ENCODE measurements at regions not wholly inside any gene's neighbourhood (a gene's known extent, or its start where the extent isn't known, plus 50 kb on each side); places are given as distances from the start of the nearest gene placed in this dataset.

DNA sequence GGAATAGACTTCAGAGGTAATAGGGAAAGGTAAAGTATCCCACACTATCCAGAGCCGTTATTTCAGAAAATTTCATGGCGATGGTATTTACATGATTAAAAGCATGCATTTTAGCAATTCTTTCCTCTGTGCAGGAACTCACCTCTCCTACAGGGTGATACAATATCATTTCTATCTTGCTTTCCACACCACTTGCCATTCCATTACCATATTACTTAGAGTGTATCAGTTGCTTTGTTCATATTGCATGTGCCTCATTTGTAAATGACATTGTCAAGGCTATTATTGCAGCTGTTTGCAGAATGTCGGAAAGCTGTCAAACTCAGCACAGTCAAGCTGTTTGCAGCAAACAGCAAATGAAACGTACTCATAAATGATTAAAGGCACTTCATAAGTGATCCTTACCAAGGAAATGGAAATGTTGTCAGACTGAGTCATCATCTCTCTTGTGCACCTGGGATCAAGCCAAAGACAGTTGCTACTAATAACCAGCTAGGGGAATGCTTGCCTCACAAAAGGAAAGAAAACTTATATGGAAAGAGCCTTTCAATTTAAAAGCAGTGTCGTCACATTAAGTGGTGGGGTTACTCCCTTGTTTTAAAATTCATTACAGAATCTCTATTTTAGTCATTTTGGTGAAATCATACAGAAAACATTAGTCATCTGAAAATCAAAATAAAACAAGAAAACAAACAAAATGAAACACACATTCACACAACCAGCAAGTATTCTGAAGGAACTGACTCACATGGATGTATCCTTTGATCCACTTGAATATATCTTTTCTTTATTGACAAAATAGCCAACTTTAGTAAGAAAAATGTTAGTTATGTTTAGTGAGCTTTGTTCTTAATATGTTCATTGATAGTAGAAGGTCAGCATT lies 1064.1 kb upstream of the CNTNAP5 start (continued):
- TF ChIP-seq, protein P1, sequence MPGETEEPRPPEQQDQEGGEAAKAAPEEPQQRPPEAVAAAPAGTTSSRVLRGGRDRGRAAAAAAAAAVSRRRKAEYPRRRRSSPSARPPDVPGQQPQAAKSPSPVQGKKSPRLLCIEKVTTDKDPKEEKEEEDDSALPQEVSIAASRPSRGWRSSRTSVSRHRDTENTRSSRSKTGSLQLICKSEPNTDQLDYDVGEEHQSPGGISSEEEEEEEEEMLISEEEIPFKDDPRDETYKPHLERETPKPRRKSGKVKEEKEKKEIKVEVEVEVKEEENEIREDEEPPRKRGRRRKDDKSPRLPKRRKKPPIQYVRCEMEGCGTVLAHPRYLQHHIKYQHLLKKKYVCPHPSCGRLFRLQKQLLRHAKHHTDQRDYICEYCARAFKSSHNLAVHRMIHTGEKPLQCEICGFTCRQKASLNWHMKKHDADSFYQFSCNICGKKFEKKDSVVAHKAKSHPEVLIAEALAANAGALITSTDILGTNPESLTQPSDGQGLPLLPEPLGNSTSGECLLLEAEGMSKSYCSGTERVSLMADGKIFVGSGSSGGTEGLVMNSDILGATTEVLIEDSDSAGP (CRISPR knock-in tag; IDR thresholded peaks at IDR 0.05) = no peak
- no peak for TF ChIP-seq ZNF778 (CRISPR knock-in tag; IDR thresholded peaks at IDR 0.05)

DNA sequence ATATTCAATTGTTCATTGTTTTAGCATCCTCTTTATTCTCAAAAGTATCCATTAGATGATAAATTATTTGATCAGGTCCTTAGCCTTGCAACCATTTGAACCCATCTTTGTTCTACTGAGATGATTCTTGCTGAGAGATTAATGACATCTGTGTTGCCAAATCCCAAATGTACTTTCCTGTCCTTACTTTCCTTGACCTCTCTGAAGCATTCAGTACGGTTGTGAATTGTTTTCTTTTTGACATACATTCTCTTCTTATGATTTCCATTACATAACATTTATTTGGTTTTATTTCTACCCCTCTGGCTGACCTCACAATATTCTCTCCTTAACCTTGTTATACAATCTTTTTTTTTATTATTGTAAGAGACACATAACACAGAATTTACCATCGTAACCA lies 1058.6 kb upstream of the CNTNAP5 start:
- H3K27ac ChIP-seq (ENCODE audit: extremely low read depth, low read depth, low read length) = no peak overlapping the region
- ATAC-seq (no peak), DNase-seq (ENCODE audit: extremely low read depth in 1 of 4, low spot score in 3 of 4) (no peak), FAIRE-seq (no peak)
- WGBS (ENCODE audit: insufficient coverage, low coverage, missing lambda C conversion rate) = 4% methylated on average over 2 of the region's 2 CpGs
- ChIA-PET CTCF (ENCODE audit: low intra/inter-chr PET ratio) (no interaction called here), POLR2A (no interaction called here)
- H3K36me3 ChIP-seq (ENCODE audit: control insufficient read depth, insufficient read depth, low read length) = no peaks in the 10 kb centered on the region
- H3K4me1 ChIP-seq (replicated peaks in 1 of 2; ENCODE audit: control insufficient read depth in 2 of 2, insufficient read depth in 2 of 2, low read length in 2 of 2) = no peaks in the 10 kb centered on the region
- H2AFZ ChIP-seq (ENCODE audit: low read depth, low read length) = no peak overlapping the region
- H3K9ac ChIP-seq (ENCODE audit: insufficient read depth in 1 of 2, low read depth in 2 of 2, low read length in 2 of 2) = no peak overlapping the region
- H3K27me3 ChIP-seq (ENCODE audit: control insufficient read depth in 2 of 2, insufficient read depth in 2 of 2, low read length in 2 of 2) = no peaks in the 10 kb centered on the region
- no peak for TF ChIP-seq ZNF12 (CRISPR knock-in tag; IDR thresholded peaks at IDR 0.05)
- TF ChIP-seq, protein P2, sequence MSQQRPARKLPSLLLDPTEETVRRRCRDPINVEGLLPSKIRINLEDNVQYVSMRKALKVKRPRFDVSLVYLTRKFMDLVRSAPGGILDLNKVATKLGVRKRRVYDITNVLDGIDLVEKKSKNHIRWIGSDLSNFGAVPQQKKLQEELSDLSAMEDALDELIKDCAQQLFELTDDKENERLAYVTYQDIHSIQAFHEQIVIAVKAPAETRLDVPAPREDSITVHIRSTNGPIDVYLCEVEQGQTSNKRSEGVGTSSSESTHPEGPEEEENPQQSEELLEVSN (IDR thresholded peaks at IDR 0.05; ENCODE audit: borderline replicate concordance in 1 of 2, extremely low read depth in 1 of 2, insufficient read depth in 1 of 2, insufficient read length in 1 of 2, low read depth in 1 of 2, low read length in 1 of 2, poor library complexity in 1 of 2, severe bottlenecking in 1 of 2) = no peak
- TF ChIP-seq ZC3H8 (IDR thresholded peaks at IDR 0.05) = no peak
- no peak for TF ChIP-seq KAT2B (IDR thresholded peaks at IDR 0.05; ENCODE audit: low read depth, low read length)
- no peak for TF ChIP-seq ZNF561 (CRISPR knock-in tag; conservative IDR thresholded peaks at IDR 0.05)
- TF ChIP-seq ZNF124 (CRISPR knock-in tag; IDR thresholded peaks at IDR 0.05) = no peak
- in situ Hi-C loops (cut with MboI) = no loop called here
- H3K9me1 ChIP-seq (ENCODE audit: control insufficient read depth, insufficient read depth, low read length) = no peaks in the 10 kb centered on the region
- H3K9me3 ChIP-seq (replicated peaks; ENCODE audit: control insufficient read depth, insufficient read depth, low read depth, low read length) = no peaks in the 10 kb centered on the region
- H3K4me3 ChIP-seq = no peak overlapping the region
- H3K4me2 ChIP-seq (ENCODE audit: insufficient read depth, low read length) = no peak overlapping the region
- H4K20me1 ChIP-seq (replicated peaks; ENCODE audit: control insufficient read depth, insufficient read depth, low read length) = no peaks in the 10 kb centered on the region
- intact Hi-C loops (cut with micrococcal nuclease) = no loop called here
- no TSS peak for BruUV-seq (replicated peaks)
- H3K79me2 ChIP-seq (ENCODE audit: control insufficient read depth, insufficient read depth, low read length) = no peaks in the 10 kb centered on the region
